ENCODE measurements at regions not wholly inside any gene's neighbourhood (a gene's known extent, or its start where the extent isn't known, plus 50 kb on each side); places are given as distances from the start of the nearest gene placed in this dataset.

GRCh38 chr5:103347716-103348423 is 89.3 kb downstream of the MACIR start:
- TF ChIP-seq PKNOX1 (IDR thresholded peaks at IDR 0.05) (peak; percentile 68), ARNT (IDR thresholded peaks at IDR 0.05) (no peak), CTBP1 (IDR thresholded peaks at IDR 0.05; ENCODE audit: borderline replicate concordance) (0 out of 2 replicates have a peak, but pooled peaks have one; percentile 39)
- no peak for DNase-seq (ENCODE audit: extremely low spot score)
- ChIA-PET CTCF (interaction anchor here (0.8 to 1.0 kb wide), 2 partner anchors 10 to 21 kb away, joined by 3 read pairs; no protein-coding TSS in a partner anchor), POLR2A (interaction anchor here (0.8 to 1.1 kb wide), 3 partner anchors 9 to 89 kb away, joined by 3 to 6 read pairs (median 3); partner anchors contain the start of gene MACIR)

DNA sequence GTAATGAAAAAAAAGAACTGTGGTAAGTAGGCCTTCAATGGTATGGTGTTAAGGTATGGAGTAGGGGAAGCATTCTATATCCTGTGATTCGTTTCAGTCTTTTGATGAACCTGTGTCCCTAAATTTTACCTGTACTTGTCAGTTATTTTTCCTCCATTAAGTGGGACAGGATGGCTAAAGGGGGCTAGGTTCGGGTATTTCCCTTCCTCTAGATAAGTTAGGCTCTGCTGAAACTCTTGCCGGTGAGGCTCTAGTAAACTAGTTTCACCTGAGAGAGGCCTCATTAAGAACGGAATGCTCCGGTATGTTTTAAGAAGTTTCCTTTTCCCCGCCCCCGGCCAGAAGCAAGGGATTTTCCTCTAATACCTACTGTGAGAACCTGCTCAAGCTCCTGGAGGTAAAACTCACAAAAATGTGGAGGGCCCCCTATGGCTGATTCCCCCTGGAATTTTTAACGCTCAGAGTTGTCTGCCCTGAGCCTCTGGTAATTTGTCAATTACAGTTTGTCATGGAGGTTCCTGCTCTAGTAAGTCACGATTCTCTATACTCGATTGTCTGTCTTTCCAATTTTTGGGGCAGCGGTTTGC is 87.7 kb downstream of the MACIR start:
- CTCF ChIA-PET = no interaction called here
- POLR2A ChIA-PET = no interaction called here
- DNase-seq (ENCODE audit: extremely low spot score) = no peak
- TF ChIP-seq ARNT (IDR thresholded peaks at IDR 0.05) (no peak), L3MBTL2 (conservative IDR thresholded peaks at IDR 0.05) (no peak), ZNF384 (IDR thresholded peaks at IDR 0.05) (no peak), FOXK2 (IDR thresholded peaks at IDR 0.05) (no peak), PKNOX1 (IDR thresholded peaks at IDR 0.05) (no peak)

DNA sequence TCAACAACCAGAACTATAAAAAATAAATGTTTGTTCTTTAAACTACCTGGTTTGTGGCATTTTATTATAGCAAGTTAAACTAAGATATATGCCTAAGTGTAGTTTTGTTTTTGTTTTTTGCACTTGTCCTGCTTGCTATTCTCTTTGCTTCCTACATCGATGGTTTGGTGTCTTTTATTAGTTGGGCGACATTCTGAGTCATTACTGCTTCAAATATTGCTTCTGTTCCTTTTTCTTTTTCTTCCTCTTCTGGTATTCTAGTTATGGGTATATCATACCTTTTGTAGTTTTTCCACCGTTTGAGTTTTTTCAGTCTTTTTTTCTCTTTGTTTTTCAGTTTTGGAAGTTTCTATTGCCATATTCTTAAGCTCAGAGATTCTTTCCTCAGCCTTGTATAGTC is 86.9 kb downstream of the MACIR start:
- ChIA-PET POLR2A (interaction anchor here (0.6 kb wide), 1 partner anchor 472 kb away, joined by 3 read pairs; no protein-coding TSS in a partner anchor), CTCF (interaction anchor here (0.6 kb wide), 1 partner anchor 29 kb away, joined by 3 read pairs; no protein-coding TSS in a partner anchor)
- TF ChIP-seq NFRKB (IDR thresholded peaks at IDR 0.05) (no peak), FOXK2 (IDR thresholded peaks at IDR 0.05) (no peak), CTBP1 (IDR thresholded peaks at IDR 0.05; ENCODE audit: borderline replicate concordance) (no peak), HDGF (IDR thresholded peaks at IDR 0.05; ENCODE audit: borderline replicate concordance) (no peak), ZNF384 (IDR thresholded peaks at IDR 0.05) (no peak), LEF1 (IDR thresholded peaks at IDR 0.05; ENCODE audit: borderline replicate concordance) (no peak)
- no peak for DNase-seq (ENCODE audit: extremely low spot score)

DNA sequence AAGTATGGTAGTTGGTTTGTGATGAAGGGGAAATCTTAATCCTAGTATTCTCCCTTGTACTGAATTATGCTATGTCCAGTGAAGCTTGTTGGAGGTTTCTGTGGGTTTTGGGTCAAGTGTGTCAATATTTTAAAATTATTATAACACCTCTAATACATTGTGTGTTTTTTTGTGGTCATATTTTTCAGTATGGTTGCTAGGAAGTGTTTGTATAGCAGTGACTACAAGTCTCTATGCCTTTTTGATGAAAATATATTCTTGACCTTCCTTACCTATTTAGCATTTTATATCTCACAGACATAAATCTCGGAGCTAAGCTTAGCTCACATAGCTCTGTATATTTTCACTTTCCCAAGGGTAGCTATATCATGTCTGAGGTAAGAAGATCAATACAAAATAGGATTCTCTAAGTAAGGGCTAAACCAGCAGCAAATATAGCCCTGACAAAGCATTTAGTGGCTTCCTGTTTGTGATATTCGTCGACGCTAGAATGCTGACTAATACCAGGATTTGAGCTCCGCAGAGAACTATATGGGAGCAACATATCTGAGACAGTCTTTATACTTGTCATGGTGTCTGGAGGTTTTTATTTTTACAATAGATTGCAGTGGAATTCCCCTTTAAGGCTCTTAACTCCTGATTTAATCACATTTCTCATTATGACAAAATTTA is 82.3 kb downstream of the MACIR start:
- ChIA-PET CTCF (no interaction called here), POLR2A (no interaction called here)
- TF ChIP-seq LEF1 (IDR thresholded peaks at IDR 0.05; ENCODE audit: borderline replicate concordance) (no peak), FOXM1 (IDR thresholded peaks at IDR 0.05; ENCODE audit: borderline replicate concordance) (no peak), L3MBTL2 (conservative IDR thresholded peaks at IDR 0.05) (no peak), ARNT (IDR thresholded peaks at IDR 0.05) (no peak), SUZ12 (IDR thresholded peaks at IDR 0.05) (no peak), FOXK2 (IDR thresholded peaks at IDR 0.05) (no peak), BHLHE40 (IDR thresholded peaks at IDR 0.05; ENCODE audit: borderline replicate concordance) (no peak), NFRKB (IDR thresholded peaks at IDR 0.05) (no peak), PKNOX1 (IDR thresholded peaks at IDR 0.05) (no peak), SP1 (IDR thresholded peaks at IDR 0.05) (no peak), HDGF (IDR thresholded peaks at IDR 0.05; ENCODE audit: borderline replicate concordance) (no peak), ZNF384 (IDR thresholded peaks at IDR 0.05) (no peak), ELF4 (IDR thresholded peaks at IDR 0.05) (no peak), CTBP1 (IDR thresholded peaks at IDR 0.05; ENCODE audit: borderline replicate concordance) (no peak), TARDBP (IDR thresholded peaks at IDR 0.05) (no peak), FOXA1 (IDR thresholded peaks at IDR 0.05) (no peak)
- no peak for DNase-seq (ENCODE audit: extremely low spot score)

DNA sequence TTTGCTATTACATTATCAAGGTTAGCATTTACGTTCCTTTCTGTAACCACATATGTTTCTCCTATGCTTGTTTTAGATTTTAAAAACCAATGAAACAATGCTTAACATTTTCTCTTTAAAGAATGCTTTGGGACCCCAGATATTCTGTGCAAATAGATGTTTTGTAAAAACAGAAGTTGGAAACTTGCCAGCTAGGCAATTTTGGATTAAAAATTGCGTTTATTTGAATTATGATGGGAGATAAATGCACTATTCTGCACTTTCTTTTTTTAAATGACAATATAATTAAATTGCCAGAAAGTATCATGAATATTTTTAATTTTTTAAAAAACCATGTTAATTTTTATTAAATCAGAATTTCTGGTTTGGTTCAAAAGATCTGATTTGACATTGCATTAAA is 81.6 kb downstream of the MACIR start:
- no peak for DNase-seq (ENCODE audit: extremely low spot score)
- no peak for TF ChIP-seq FOXM1 (IDR thresholded peaks at IDR 0.05; ENCODE audit: borderline replicate concordance)
- ChIA-PET POLR2A (no interaction called here), CTCF (no interaction called here)

DNA sequence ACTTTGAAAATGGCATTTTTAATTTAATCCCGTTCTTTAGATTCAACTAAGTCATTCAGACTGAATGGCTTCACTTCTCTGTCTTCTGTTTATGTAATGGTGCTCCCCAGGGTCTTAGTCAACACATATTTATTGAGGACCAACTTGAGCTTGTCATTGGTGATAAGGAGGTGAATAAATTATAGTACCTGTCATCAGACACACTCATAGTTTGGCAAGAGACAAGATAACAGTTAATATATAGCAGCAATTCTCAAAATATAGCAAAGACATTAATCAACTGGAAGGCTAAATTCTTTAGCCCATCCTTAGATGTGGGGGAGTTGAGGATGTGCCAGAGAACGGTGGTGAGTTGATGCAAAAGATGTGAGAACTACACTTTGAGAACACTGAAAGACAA is 78.4 kb downstream of the MACIR start:
- ChIA-PET POLR2A (interaction anchor here (2.3 kb wide), 1 partner anchor 78 kb away, joined by 6 read pairs; the partner anchor contains the start of gene MACIR), CTCF (no interaction called here)
- no peak for TF ChIP-seq SP1 (IDR thresholded peaks at IDR 0.05)
- TF ChIP-seq BHLHE40 (IDR thresholded peaks at IDR 0.05; ENCODE audit: borderline replicate concordance) = no peak
- no peak for DNase-seq (ENCODE audit: extremely low spot score)

- no peak for TF ChIP-seq ZNF384 (IDR thresholded peaks at IDR 0.05)
- ChIA-PET CTCF (no interaction called here), POLR2A (no interaction called here)
- DNase-seq (ENCODE audit: extremely low spot score) = no peak
These were observed 74.8 kb downstream of the MACIR start for GRCh38 chr5:103333376-103333775.
